AG09309 (cell line): ENCODE measurements at regions not wholly inside any gene's neighbourhood (a gene's known extent, or its start where the extent isn't known, plus 50 kb on each side); places are given as distances from the start of the nearest gene placed in this dataset.
"Not testable (repeated sequence)": the region's sequence is repeated elsewhere in the genome, so short reads cannot be mapped to it uniquely, and the experiment has no call there.

ENCODE experiments used
- DNase-seq: peaks from one replicate; pipeline ENCODE4 v3.0.0-alpha.2; 2010; ENCODE audit warnings: low read depth
- H3K4me3 ChIP-seq: 2 replicates; pipeline ENCODE4 v1.5.1; 2011; ENCODE audit warnings: mild to moderate bottlenecking, low read depth, low read length, moderate library complexity; ENCODE audit not compliant: control insufficient read depth
- TF ChIP-seq, protein P1 (sequence below): IDR thresholded peaks from 2 replicates; pipeline ENCODE4 v1.5.1; 2011; ENCODE audit warnings: mild to moderate bottlenecking, low read depth, low read length, inconsistent platforms; ENCODE audit not compliant: insufficient read depth, control insufficient read depth; ENCODE audit errors: missing control alignments

DNA sequence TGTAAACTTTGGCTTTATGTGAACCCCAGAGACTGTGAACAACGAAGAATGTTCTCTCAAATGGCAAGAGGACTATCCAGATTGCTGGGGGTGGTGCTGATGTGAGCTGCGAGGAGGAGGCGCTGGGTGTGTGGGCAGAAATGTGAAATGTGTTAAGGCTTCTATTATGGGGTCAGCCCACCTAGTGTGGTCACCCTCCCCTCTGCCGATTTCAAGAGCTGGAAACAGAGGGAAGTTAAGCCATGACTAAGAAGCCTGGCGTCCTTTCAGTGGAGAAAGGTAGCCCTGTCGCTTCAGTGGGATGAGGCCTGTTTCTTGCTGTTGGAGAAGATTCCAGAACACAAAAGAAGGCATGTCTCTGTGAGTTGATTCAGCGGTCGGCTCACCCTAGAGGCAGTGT, 89.0 kb upstream of the KCTD1 start:
- TF ChIP-seq, protein P1, sequence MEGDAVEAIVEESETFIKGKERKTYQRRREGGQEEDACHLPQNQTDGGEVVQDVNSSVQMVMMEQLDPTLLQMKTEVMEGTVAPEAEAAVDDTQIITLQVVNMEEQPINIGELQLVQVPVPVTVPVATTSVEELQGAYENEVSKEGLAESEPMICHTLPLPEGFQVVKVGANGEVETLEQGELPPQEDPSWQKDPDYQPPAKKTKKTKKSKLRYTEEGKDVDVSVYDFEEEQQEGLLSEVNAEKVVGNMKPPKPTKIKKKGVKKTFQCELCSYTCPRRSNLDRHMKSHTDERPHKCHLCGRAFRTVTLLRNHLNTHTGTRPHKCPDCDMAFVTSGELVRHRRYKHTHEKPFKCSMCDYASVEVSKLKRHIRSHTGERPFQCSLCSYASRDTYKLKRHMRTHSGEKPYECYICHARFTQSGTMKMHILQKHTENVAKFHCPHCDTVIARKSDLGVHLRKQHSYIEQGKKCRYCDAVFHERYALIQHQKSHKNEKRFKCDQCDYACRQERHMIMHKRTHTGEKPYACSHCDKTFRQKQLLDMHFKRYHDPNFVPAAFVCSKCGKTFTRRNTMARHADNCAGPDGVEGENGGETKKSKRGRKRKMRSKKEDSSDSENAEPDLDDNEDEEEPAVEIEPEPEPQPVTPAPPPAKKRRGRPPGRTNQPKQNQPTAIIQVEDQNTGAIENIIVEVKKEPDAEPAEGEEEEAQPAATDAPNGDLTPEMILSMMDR: no peak
- H3K4me3 ChIP-seq: no peak overlapping the region
- no peak for DNase-seq

GRCh38 chr18:26635466-26635865, 87.1 kb upstream of the KCTD1 start:
- no peak for DNase-seq
- H3K4me3 ChIP-seq: no peak overlapping the region
- TF ChIP-seq, protein P1: no peak

DNA sequence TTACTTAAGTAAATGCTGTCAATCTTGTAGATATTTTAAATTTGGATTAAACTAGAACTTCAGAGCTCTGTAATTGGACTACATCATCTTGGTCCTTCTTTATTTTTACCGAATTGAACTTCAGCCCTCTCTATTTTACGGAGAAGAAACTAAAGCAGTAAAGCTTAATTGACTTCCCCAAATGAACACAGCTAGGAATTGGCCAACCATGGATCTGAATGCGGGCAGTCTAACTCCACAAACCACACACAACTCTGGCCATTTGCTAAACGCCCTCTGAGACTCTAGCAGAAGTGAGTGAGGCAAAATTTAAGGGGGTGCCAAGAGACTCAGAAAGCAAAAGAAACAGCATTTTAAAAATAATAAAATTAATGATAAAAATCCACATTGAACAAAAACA, 86.3 kb upstream of the KCTD1 start:
- no peak for DNase-seq
- TF ChIP-seq, protein P1: no peak
- no peak overlapping the region for H3K4me3 ChIP-seq

- no peak overlapping the region for H3K4me3 ChIP-seq
- no peak for DNase-seq
- TF ChIP-seq, protein P1: no peak
Measured at GRCh38 chr18:26631135-26631534, 82.8 kb upstream of the KCTD1 start.

GRCh38 chr18:26630596-26630995, 82.2 kb upstream of the KCTD1 start:
- no peak for DNase-seq
- TF ChIP-seq, protein P1: no peak
- H3K4me3 ChIP-seq: no peak overlapping the region

DNA sequence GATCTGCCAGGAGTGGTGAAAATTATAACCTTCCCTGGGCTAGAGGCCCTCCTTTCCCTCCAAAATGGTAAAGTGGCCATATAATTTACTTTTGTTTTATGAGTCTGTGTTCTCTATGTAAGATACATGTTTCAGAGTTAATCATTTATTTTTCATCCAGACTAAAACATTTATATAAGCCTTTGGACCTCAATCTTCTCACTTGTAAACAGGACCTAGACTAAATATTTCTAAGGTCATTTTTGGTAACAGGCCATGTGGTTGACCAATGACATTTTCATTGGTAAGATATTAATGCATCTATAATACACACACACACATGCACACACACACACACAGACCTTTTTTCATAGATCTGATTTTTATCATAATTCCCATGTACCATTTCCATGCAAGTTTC, 79.7 kb upstream of the KCTD1 start:
- H3K4me3 ChIP-seq: no peak overlapping the region
- no peak for DNase-seq
- TF ChIP-seq, protein P1: no peak

GRCh38 chr18:26624443-26624842, 76.1 kb upstream of the KCTD1 start:
- H3K4me3 ChIP-seq: no peak overlapping the region
- no peak for DNase-seq
- TF ChIP-seq, protein P1: no peak

GRCh38 chr18:26623314-26623713, 75.0 kb upstream of the KCTD1 start:
- not testable (repeated sequence) for DNase-seq, H3K4me3 ChIP-seq
